Kidney capillary endothelial cell (primary cell): ENCODE measurements at regions not wholly inside any gene's neighbourhood (a gene's known extent, or its start where the extent isn't known, plus 50 kb on each side); places are given as distances from the start of the nearest gene placed in this dataset.
"Not testable (repeated sequence)": the region's sequence is repeated elsewhere in the genome, so short reads cannot be mapped to it uniquely, and the experiment has no call there.

Source experiments
- DNase-seq: peaks from one replicate; pipeline ENCODE4 v3.0.0-alpha.2; 2018; ENCODE audit warnings: low spot score

GRCh38 chr2:34306745-34307144, 707.6 kb upstream of the FAM98A start:
- no peak for DNase-seq

- DNase-seq: no peak
These were observed 706.5 kb upstream of the FAM98A start for GRCh38 chr2:34305587-34305986.

- DNase-seq: no peak
These were observed 695.9 kb upstream of the FAM98A start for GRCh38 chr2:34294961-34295360.

- no peak for DNase-seq
These were observed 692.0 kb upstream of the FAM98A start for GRCh38 chr2:34291076-34291475.

- no peak for DNase-seq
These were observed 688.9 kb upstream of the FAM98A start for GRCh38 chr2:34288016-34288415.

GRCh38 chr2:34280606-34281005, 681.5 kb upstream of the FAM98A start:
- DNase-seq: no peak

GRCh38 chr2:34266908-34267697, 668.0 kb upstream of the FAM98A start:
- no peak for DNase-seq

GRCh38 chr2:34261701-34262100, 662.6 kb upstream of the FAM98A start:
- no peak for DNase-seq

GRCh38 chr2:34254272-34254878, 655.3 kb upstream of the FAM98A start:
- DNase-seq: no peak

GRCh38 chr2:34252111-34252510, 653.0 kb upstream of the FAM98A start:
- DNase-seq: no peak

GRCh38 chr2:34251578-34251977, 652.5 kb upstream of the FAM98A start:
- no peak for DNase-seq

- DNase-seq: no peak
These were observed 645.1 kb upstream of the FAM98A start for GRCh38 chr2:34244195-34244594.

GRCh38 chr2:34242763-34243123, 643.6 kb upstream of the FAM98A start:
- DNase-seq: no peak

- DNase-seq: no peak
These were observed 643.0 kb upstream of the FAM98A start for GRCh38 chr2:34241905-34242762.

GRCh38 chr2:34239511-34239910, 640.4 kb upstream of the FAM98A start:
- DNase-seq: no peak

GRCh38 chr2:34234823-34235222, 635.7 kb upstream of the FAM98A start:
- no peak for DNase-seq

- DNase-seq: no peak
These were observed 630.9 kb upstream of the FAM98A start for GRCh38 chr2:34229998-34230397.

GRCh38 chr2:34215174-34215573, 616.1 kb upstream of the FAM98A start:
- no peak for DNase-seq

- not testable (repeated sequence) for DNase-seq
These were observed 611.3 kb upstream of the FAM98A start for GRCh38 chr2:34210382-34210781.

- no peak for DNase-seq
These were observed 605.5 kb upstream of the FAM98A start for GRCh38 chr2:34204560-34204959.

GRCh38 chr2:34201099-34201498, 602.0 kb upstream of the FAM98A start:
- DNase-seq: no peak

GRCh38 chr2:34199971-34200370, 600.9 kb upstream of the FAM98A start:
- DNase-seq: no peak

GRCh38 chr2:34193164-34193563, 594.1 kb upstream of the FAM98A start:
- DNase-seq: no peak
